A673 (cell line): ENCODE measurements at regions not wholly inside any gene's neighbourhood (a gene's known extent, or its start where the extent isn't known, plus 50 kb on each side); places are given as distances from the start of the nearest gene placed in this dataset.

Experiments used
- EZH2 ChIP-seq: fragments of 200-600 bp; sonication (generic); IDR thresholded peaks from 2 replicates; pipeline ENCODE4 v1.6.1; 2017; ENCODE audit warnings: borderline replicate concordance, low read depth, mild to moderate bottlenecking, mixed read lengths, antibody characterized with exemption, low read length; ENCODE audit not compliant: poor library complexity, severe bottlenecking
- TF ChIP-seq, protein P1 (sequence below): fragments of 300-800, 200-600 bp; sonication (generic); conservative IDR thresholded peaks from 2 replicates; pipeline ENCODE4 v1.5.1; 2017; ENCODE audit warnings: low read depth, mild to moderate bottlenecking, antibody characterized with exemption, low read length, moderate library complexity, mixed read lengths

DNA sequence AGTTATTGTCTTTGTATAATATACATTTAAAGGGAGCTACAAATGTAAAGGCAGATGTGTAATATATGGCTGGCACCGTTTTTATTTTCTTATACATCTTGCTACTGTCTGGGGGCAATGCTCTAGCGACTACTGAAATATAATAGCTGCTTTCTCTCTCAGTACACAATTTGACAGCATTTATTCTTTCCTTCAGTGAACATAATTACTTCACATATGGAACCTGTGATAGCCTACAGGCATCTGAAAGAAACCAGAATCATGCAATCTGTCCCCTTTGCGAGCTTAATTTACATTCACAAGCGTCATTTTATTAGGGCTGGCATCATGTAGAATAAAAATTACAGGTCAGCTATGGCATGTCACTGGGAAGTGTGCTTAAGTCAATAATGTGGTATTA, 557.5 kb upstream of the PTBP2 start:
- TF ChIP-seq, protein P1, sequence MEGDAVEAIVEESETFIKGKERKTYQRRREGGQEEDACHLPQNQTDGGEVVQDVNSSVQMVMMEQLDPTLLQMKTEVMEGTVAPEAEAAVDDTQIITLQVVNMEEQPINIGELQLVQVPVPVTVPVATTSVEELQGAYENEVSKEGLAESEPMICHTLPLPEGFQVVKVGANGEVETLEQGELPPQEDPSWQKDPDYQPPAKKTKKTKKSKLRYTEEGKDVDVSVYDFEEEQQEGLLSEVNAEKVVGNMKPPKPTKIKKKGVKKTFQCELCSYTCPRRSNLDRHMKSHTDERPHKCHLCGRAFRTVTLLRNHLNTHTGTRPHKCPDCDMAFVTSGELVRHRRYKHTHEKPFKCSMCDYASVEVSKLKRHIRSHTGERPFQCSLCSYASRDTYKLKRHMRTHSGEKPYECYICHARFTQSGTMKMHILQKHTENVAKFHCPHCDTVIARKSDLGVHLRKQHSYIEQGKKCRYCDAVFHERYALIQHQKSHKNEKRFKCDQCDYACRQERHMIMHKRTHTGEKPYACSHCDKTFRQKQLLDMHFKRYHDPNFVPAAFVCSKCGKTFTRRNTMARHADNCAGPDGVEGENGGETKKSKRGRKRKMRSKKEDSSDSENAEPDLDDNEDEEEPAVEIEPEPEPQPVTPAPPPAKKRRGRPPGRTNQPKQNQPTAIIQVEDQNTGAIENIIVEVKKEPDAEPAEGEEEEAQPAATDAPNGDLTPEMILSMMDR = no peak
- TF ChIP-seq EZH2 = no peak
